NCI-H82 treated with DMSO at 0.1 percent for 48 hours (cell line): ENCODE measurements at regions not wholly inside any gene's neighbourhood (a gene's known extent, or its start where the extent isn't known, plus 50 kb on each side); places are given as distances from the start of the nearest gene placed in this dataset.

Experiments
- DNase-seq: peaks from one replicate; lab custom pipeline; 2025; ENCODE audit not compliant: unreplicated experiment; lab: John Stamatoyannopoulos, UW

GRCh38 chr18:32621034-32621433 lies 150.4 kb upstream of the GAREM1 start:
- no peak for DNase-seq

GRCh38 chr18:32618546-32618945 lies 147.9 kb upstream of the GAREM1 start:
- no peak for DNase-seq

GRCh38 chr18:32613821-32614220 lies 143.1 kb upstream of the GAREM1 start:
- no peak for DNase-seq

- DNase-seq = no peak
Observed at GRCh38 chr18:32612651-32613050, 142.0 kb upstream of the GAREM1 start.

- no peak for DNase-seq
Observed at GRCh38 chr18:32610176-32610575, 139.5 kb upstream of the GAREM1 start.

GRCh38 chr18:32607816-32608215 lies 137.1 kb upstream of the GAREM1 start:
- no peak for DNase-seq

- DNase-seq = no peak
Observed at GRCh38 chr18:32598144-32598543, 127.5 kb upstream of the GAREM1 start.

- DNase-seq = no peak
Observed at GRCh38 chr18:32596501-32596900, 125.8 kb upstream of the GAREM1 start.

- no peak for DNase-seq
Observed at GRCh38 chr18:32595832-32596231, 125.2 kb upstream of the GAREM1 start.

- DNase-seq = no peak
Observed at GRCh38 chr18:32588191-32588590, 117.5 kb upstream of the GAREM1 start.

GRCh38 chr18:32583431-32583830 lies 112.7 kb upstream of the GAREM1 start:
- DNase-seq = no peak

GRCh38 chr18:32582455-32582854 lies 111.8 kb upstream of the GAREM1 start:
- DNase-seq = no peak

GRCh38 chr18:32577561-32577960 lies 106.9 kb upstream of the GAREM1 start:
- DNase-seq = no peak

- peak; percentile 8 for DNase-seq
Observed at GRCh38 chr18:32576296-32576916, 105.7 kb upstream of the GAREM1 start.

GRCh38 chr18:32566960-32567359 lies 96.3 kb upstream of the GAREM1 start:
- no peak for DNase-seq

- peak; percentile 92 for DNase-seq
Observed at GRCh38 chr18:32553640-32554365, 83.1 kb upstream of the GAREM1 start.

GRCh38 chr18:32553174-32553573 lies 82.5 kb upstream of the GAREM1 start:
- no peak for DNase-seq

GRCh38 chr18:32552421-32553030 lies 81.8 kb upstream of the GAREM1 start:
- DNase-seq = peak; percentile 64

- peak; percentile 80 for DNase-seq
Observed at GRCh38 chr18:32550963-32551362, 80.3 kb upstream of the GAREM1 start.

- DNase-seq = peak; percentile 65
Observed at GRCh38 chr18:32549248-32550110, 78.8 kb upstream of the GAREM1 start.

- peak; percentile 89 for DNase-seq
Observed at GRCh38 chr18:32548688-32549087, 78.0 kb upstream of the GAREM1 start.
